PFSK-1 (cell line): ENCODE measurements at regions not wholly inside any gene's neighbourhood (a gene's known extent, or its start where the extent isn't known, plus 50 kb on each side); places are given as distances from the start of the nearest gene placed in this dataset.

Experiments used
- FOXP2 ChIP-seq: optimal IDR thresholded peaks from 2 replicates; pipeline ENCODE3; 2011; ENCODE audit warnings: borderline replicate concordance, control low read depth, inconsistent platforms; ENCODE audit not compliant: insufficient read depth; ENCODE audit errors: extremely low read length, extremely low read depth
- POLR2AphosphoS5 ChIP-seq: IDR thresholded peaks from 2 replicates; pipeline ENCODE4 v1.6.1; 2012; ENCODE audit warnings: low read depth, mild to moderate bottlenecking, control low read depth, low read length, moderate library complexity
- SIN3A ChIP-seq: IDR thresholded peaks from 2 replicates; pipeline ENCODE4 v1.6.1; 2012; ENCODE audit warnings: mild to moderate bottlenecking, low read length, moderate library complexity, borderline replicate concordance; ENCODE audit not compliant: insufficient read depth
- TAF1 ChIP-seq: IDR thresholded peaks from 2 replicates; pipeline ENCODE4 v1.6.1; 2012; ENCODE audit warnings: low read length, control low read depth, borderline replicate concordance; ENCODE audit not compliant: insufficient read depth

DNA sequence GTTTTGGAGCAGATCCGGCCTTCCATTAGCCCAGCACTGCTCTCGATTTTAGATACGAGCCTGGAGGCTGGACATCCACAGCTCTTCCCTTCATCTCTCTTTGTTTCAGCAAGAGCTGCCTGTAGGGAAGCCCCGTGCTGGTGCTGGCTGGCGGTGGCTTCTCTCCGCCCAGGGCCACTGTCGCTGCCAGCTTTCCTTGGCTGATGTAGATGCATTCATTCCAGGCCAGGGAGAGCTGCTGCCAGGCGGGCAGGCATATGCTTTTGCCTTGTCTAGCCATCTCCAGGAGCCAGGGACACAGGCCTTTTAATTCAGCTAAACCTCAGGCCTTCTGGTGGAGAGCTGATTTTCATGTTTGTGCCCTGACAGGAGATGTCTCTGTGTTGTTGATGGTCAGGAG, 409.3 kb upstream of the CLINT1 start:
- TF ChIP-seq TAF1 (no peak), POLR2AphosphoS5 (no peak), FOXP2 (no peak), SIN3A (no peak)
